ENCODE measurements at regions not wholly inside any gene's neighbourhood (a gene's known extent, or its start where the extent isn't known, plus 50 kb on each side); places are given as distances from the start of the nearest gene placed in this dataset.

GRCh38 chr16:48897698-48898205 lies 287.8 kb upstream of the N4BP1 start:
- no peak for TF ChIP-seq POLR2AphosphoS5 (IDR thresholded peaks at IDR 0.05)
- no peak for TF ChIP-seq CTCF (IDR thresholded peaks at IDR 0.05)
